Liver (tissue), 8 donors: ENCODE measurements at regions not wholly inside any gene's neighbourhood (a gene's known extent, or its start where the extent isn't known, plus 50 kb on each side); places are given as distances from the start of the nearest gene placed in this dataset.

Experiments
- DNase-seq: peaks from one replicate; pipeline ENCODE4 v3.0.0-alpha.2; 2017; ENCODE audit warnings: low spot score
- H3K27ac ChIP-seq, 2 donors: one replicate each; pipeline ENCODE4 v1.7.0; 2013; ENCODE audit warnings: inconsistent platforms in 2 of 2, low read length in 2 of 2, control low read depth in 1 of 2, low read depth in 1 of 2, mild to moderate bottlenecking in 1 of 2
- H3K27me3 ChIP-seq, 4 donors: one replicate each; pipeline versions ENCODE4 v1.6.1 to v1.7.0; 2013; ENCODE audit warnings: low read length in 3 of 4, inconsistent platforms in 1 of 4, mild to moderate bottlenecking in 1 of 4, moderate library complexity in 1 of 4; ENCODE audit not compliant: control insufficient read depth in 4 of 4, insufficient read depth in 4 of 4
- H3K36me3 ChIP-seq, 4 donors: one replicate each; pipeline versions ENCODE4 v1.6.1 to v1.7.0; 2013; ENCODE audit warnings: low read length in 3 of 4, mild to moderate bottlenecking in 3 of 4, low read depth in 1 of 4, moderate library complexity in 1 of 4; ENCODE audit not compliant: control insufficient read depth in 4 of 4, insufficient read depth in 3 of 4
- H3K4me1 ChIP-seq, 4 donors: one replicate each; pipeline versions ENCODE4 v1.6.1 to v1.7.0; 2013; ENCODE audit warnings: low read length in 3 of 4, mild to moderate bottlenecking in 3 of 4, moderate library complexity in 1 of 4; ENCODE audit not compliant: control insufficient read depth in 4 of 4, insufficient read depth in 4 of 4
- H3K4me3 ChIP-seq, 3 donors: one replicate each; pipeline versions ENCODE4 v1.6.1 to v1.7.0; 2013; ENCODE audit warnings: low read length in 3 of 3, control low read depth in 1 of 3, low read depth in 1 of 3, mild to moderate bottlenecking in 1 of 3
- H3K9ac ChIP-seq, 2 donors: one replicate each; pipeline ENCODE4 v1.7.0; 2013; ENCODE audit warnings: low read length in 2 of 2, mild to moderate bottlenecking in 2 of 2, moderate library complexity in 2 of 2, control low read depth in 1 of 2, low read depth in 1 of 2
- H3K9me3 ChIP-seq, 4 donors: one replicate each; pipeline versions ENCODE4 v1.6.1 to v1.7.0; 2013; ENCODE audit warnings: low read length in 3 of 4; ENCODE audit not compliant: control insufficient read depth in 4 of 4
- EGR1 ChIP-seq, 2 donors: IDR thresholded peaks; 2 replicates each; pipeline ENCODE4 v1.6.1; 2016 to 2018; ENCODE audit warnings: antibody characterized with exemption in 2 of 2, low read depth in 2 of 2
- FOXA1 ChIP-seq: IDR thresholded peaks from 2 replicates; pipeline ENCODE4 v1.6.1; 2016; ENCODE audit warnings: antibody characterized with exemption
- FOXA2 ChIP-seq: IDR thresholded peaks from 2 replicates; pipeline ENCODE4 v1.6.1; 2016; ENCODE audit warnings: antibody characterized with exemption
- GABPA ChIP-seq, 2 donors: IDR thresholded peaks in 1 of 2; conservative IDR thresholded peaks in 1 of 2; 2 replicates each; pipeline ENCODE4 v1.6.1; 2016; ENCODE audit warnings: antibody characterized with exemption in 2 of 2, mild to moderate bottlenecking in 1 of 2, moderate library complexity in 1 of 2
- HNF4A ChIP-seq, 2 donors: conservative IDR thresholded peaks; 2 replicates each; pipeline ENCODE4 v1.6.1; 2016; ENCODE audit warnings: antibody characterized with exemption in 2 of 2, mild to moderate bottlenecking in 2 of 2
- HNF4G ChIP-seq: IDR thresholded peaks from 2 replicates; pipeline ENCODE4 v1.6.1; 2016; ENCODE audit warnings: antibody characterized with exemption
- JUND ChIP-seq, 2 donors: IDR thresholded peaks; 2 replicates each; pipeline ENCODE4 v1.6.1; 2016; ENCODE audit warnings: antibody characterized with exemption in 2 of 2
- NR2F2 ChIP-seq: IDR thresholded peaks from 2 replicates; pipeline ENCODE4 v1.6.1; 2016; ENCODE audit warnings: antibody characterized with exemption
- RAD21 ChIP-seq, 2 donors: IDR thresholded peaks; 2 replicates each; pipeline ENCODE4 v1.6.1; 2016; ENCODE audit warnings: antibody characterized with exemption in 2 of 2, mild to moderate bottlenecking in 2 of 2
- RXRA ChIP-seq, 2 donors: IDR thresholded peaks; 2 replicates each; pipeline ENCODE4 v1.6.1; 2017 to 2018; ENCODE audit warnings: antibody characterized with exemption in 2 of 2, mild to moderate bottlenecking in 1 of 2
- SP1 ChIP-seq: IDR thresholded peaks from 2 replicates; pipeline ENCODE4 v1.6.1; 2018; ENCODE audit warnings: antibody characterized with exemption, mild to moderate bottlenecking
- TAF1 ChIP-seq: conservative IDR thresholded peaks from 2 replicates; pipeline ENCODE4 v1.6.1; 2016; ENCODE audit warnings: antibody characterized with exemption, mild to moderate bottlenecking
- YY1 ChIP-seq: IDR thresholded peaks from 2 replicates; pipeline ENCODE4 v1.6.1; 2016; ENCODE audit warnings: antibody characterized with exemption, mild to moderate bottlenecking
- WGBS: extraction: QIAGEN DNeasy Blood & Tissue Kit; methylation state at CpG from one replicate; pipeline ENCODE4 v1.1.7; 2013; 5-methylcytosine and 5-hydroxymethylcytosine counted together
- TF ChIP-seq, protein P1 (sequence below): IDR thresholded peaks from 2 replicates; pipeline ENCODE4 v1.6.1; 2016; ENCODE audit warnings: antibody characterized with exemption, mild to moderate bottlenecking
- TF ChIP-seq, protein P2 (sequence below): IDR thresholded peaks from 2 replicates; pipeline ENCODE4 v1.6.1; 2016; ENCODE audit warnings: antibody characterized with exemption
- TF ChIP-seq, protein P3 (sequence below): IDR thresholded peaks from 2 replicates; pipeline ENCODE4 v1.6.1; 2016; ENCODE audit warnings: antibody characterized with exemption
- TF ChIP-seq, protein P4 (sequence below): IDR thresholded peaks from 2 replicates; pipeline ENCODE4 v1.6.1; 2016; ENCODE audit warnings: antibody characterized with exemption
- TF ChIP-seq, protein P5 (sequence below): fragments of 150-350 bp; IDR thresholded peaks from 2 replicates; pipeline ENCODE4 v1.5.1; 2017; ENCODE audit warnings: improper control_type of control experiment, low read depth, low read length; ENCODE audit not compliant: missing input control
- donor health status: healthy.
- donor health status: healthy.
- donor health status: healthy.
- donor health status: healthy.
- donor health status: healthy.

DNA sequence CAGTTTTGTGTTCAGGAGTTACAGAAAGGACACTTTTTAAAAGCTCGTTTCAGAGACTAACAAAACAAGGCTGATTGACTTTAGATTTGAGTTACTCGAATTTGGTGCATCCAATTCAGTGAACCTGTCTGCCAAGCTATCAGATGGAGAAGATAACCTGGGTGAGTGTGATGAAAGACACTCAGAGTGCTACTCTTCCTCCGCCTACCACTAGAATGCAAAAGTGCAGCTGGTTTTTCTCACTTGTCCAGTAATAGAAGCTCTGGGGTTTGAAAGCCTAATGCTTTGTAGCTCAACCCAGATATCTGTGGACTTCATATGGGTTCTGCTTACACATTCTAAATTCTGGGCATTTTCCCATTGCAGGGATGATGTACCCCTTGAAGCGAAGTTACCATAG, 82.8 kb upstream of the NPY start:
- Histone ChIP-seq H3K4me1 (no peaks in the 10 kb centered on the region), H3K9me3 (no peaks in the 10 kb centered on the region), H3K27me3 (no peaks in the 10 kb centered on the region), H3K4me3 (no peak overlapping the region), H3K27ac (no peak overlapping the region), H3K36me3 (no peaks in the 10 kb centered on the region), H3K9ac (no peak overlapping the region)
- no peak for DNase-seq
- 62% methylated on average over 4 of the region's 4 CpGs for WGBS
- no peak for TF ChIP-seq NR2F2
- TF ChIP-seq JUND (IDR thresholded peaks at IDR 0.05), result no peak
- no peak for TF ChIP-seq EGR1 (IDR thresholded peaks at IDR 0.05; ENCODE audit: low read depth in 2 of 2)
- TF ChIP-seq, protein P1, sequence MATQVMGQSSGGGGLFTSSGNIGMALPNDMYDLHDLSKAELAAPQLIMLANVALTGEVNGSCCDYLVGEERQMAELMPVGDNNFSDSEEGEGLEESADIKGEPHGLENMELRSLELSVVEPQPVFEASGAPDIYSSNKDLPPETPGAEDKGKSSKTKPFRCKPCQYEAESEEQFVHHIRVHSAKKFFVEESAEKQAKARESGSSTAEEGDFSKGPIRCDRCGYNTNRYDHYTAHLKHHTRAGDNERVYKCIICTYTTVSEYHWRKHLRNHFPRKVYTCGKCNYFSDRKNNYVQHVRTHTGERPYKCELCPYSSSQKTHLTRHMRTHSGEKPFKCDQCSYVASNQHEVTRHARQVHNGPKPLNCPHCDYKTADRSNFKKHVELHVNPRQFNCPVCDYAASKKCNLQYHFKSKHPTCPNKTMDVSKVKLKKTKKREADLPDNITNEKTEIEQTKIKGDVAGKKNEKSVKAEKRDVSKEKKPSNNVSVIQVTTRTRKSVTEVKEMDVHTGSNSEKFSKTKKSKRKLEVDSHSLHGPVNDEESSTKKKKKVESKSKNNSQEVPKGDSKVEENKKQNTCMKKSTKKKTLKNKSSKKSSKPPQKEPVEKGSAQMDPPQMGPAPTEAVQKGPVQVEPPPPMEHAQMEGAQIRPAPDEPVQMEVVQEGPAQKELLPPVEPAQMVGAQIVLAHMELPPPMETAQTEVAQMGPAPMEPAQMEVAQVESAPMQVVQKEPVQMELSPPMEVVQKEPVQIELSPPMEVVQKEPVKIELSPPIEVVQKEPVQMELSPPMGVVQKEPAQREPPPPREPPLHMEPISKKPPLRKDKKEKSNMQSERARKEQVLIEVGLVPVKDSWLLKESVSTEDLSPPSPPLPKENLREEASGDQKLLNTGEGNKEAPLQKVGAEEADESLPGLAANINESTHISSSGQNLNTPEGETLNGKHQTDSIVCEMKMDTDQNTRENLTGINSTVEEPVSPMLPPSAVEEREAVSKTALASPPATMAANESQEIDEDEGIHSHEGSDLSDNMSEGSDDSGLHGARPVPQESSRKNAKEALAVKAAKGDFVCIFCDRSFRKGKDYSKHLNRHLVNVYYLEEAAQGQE, result no peak
- TF ChIP-seq FOXA2, result no peak
- TF ChIP-seq, protein P2, sequence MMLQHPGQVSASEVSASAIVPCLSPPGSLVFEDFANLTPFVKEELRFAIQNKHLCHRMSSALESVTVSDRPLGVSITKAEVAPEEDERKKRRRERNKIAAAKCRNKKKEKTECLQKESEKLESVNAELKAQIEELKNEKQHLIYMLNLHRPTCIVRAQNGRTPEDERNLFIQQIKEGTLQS, result no peak
- TF ChIP-seq, protein P3, sequence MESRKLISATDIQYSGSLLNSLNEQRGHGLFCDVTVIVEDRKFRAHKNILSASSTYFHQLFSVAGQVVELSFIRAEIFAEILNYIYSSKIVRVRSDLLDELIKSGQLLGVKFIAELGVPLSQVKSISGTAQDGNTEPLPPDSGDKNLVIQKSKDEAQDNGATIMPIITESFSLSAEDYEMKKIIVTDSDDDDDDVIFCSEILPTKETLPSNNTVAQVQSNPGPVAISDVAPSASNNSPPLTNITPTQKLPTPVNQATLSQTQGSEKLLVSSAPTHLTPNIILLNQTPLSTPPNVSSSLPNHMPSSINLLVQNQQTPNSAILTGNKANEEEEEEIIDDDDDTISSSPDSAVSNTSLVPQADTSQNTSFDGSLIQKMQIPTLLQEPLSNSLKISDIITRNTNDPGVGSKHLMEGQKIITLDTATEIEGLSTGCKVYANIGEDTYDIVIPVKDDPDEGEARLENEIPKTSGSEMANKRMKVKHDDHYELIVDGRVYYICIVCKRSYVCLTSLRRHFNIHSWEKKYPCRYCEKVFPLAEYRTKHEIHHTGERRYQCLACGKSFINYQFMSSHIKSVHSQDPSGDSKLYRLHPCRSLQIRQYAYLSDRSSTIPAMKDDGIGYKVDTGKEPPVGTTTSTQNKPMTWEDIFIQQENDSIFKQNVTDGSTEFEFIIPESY, result no peak
- no peak for TF ChIP-seq SP1

DNA sequence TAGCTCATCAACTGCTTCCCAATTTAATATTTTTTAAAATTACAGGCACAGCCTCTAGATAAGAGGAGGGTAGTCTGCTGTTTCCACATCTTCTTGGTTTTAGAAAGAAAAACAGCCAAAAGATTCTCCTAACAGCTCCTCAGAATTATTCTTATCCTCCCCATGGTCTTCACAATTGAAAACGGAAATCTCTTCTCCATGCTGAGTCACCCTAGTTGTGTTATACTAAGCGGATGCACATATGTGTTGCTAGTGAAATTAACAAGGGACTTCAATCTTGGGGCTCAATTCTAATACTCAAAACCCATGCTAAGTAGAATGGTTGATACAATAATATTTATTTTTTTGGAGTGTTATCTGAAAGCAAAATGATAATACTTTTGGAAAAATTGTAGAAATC, 71.9 kb upstream of the NPY start:
- DNase-seq, result no peak
- WGBS, result 90% methylated on average over 2 of the region's 2 CpGs
- H3K27ac ChIP-seq, result no peak overlapping the region

More for the DNA sequence above, 71.9 kb upstream of the NPY start:
- Histone ChIP-seq H3K27me3 (no peaks in the 10 kb centered on the region), H3K4me3 (no peak overlapping the region), H3K4me1 (no peaks in the 10 kb centered on the region), H3K9ac (no peak overlapping the region), H3K9me3 (no peaks in the 10 kb centered on the region), H3K36me3 (no peaks in the 10 kb centered on the region)
- TF ChIP-seq RXRA (IDR thresholded peaks at IDR 0.05) (no peak), FOXA2 (no peak), HNF4A (conservative IDR thresholded peaks at IDR 0.05) (no peak), SP1 (no peak), FOXA1 (no peak), JUND (IDR thresholded peaks at IDR 0.05) (no peak), RAD21 (IDR thresholded peaks at IDR 0.05) (no peak), YY1 (no peak), TAF1 (no peak), EGR1 (IDR thresholded peaks at IDR 0.05; ENCODE audit: low read depth in 2 of 2) (no peak), NR2F2 (no peak), GABPA (IDR thresholded peaks at IDR 0.05 in 1 of 2, conservative IDR thresholded peaks at IDR 0.05 in 1 of 2) (no peak), HNF4G (no peak)
- TF ChIP-seq, protein P4, sequence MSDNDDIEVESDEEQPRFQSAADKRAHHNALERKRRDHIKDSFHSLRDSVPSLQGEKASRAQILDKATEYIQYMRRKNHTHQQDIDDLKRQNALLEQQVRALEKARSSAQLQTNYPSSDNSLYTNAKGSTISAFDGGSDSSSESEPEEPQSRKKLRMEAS, result no peak
- TF ChIP-seq, protein P1, result no peak
- TF ChIP-seq, protein P5, sequence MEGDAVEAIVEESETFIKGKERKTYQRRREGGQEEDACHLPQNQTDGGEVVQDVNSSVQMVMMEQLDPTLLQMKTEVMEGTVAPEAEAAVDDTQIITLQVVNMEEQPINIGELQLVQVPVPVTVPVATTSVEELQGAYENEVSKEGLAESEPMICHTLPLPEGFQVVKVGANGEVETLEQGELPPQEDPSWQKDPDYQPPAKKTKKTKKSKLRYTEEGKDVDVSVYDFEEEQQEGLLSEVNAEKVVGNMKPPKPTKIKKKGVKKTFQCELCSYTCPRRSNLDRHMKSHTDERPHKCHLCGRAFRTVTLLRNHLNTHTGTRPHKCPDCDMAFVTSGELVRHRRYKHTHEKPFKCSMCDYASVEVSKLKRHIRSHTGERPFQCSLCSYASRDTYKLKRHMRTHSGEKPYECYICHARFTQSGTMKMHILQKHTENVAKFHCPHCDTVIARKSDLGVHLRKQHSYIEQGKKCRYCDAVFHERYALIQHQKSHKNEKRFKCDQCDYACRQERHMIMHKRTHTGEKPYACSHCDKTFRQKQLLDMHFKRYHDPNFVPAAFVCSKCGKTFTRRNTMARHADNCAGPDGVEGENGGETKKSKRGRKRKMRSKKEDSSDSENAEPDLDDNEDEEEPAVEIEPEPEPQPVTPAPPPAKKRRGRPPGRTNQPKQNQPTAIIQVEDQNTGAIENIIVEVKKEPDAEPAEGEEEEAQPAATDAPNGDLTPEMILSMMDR, result no peak
- TF ChIP-seq, protein P3, result no peak
- TF ChIP-seq, protein P2, result no peak
